CD4-positive, alpha-beta memory T cell (primary cell): ENCODE measurements at regions not wholly inside any gene's neighbourhood (a gene's known extent, or its start where the extent isn't known, plus 50 kb on each side); places are given as distances from the start of the nearest gene placed in this dataset.
"Not testable (repeated sequence)": the region's sequence is repeated elsewhere in the genome, so short reads cannot be mapped to it uniquely, and the experiment has no call there.

Source experiments
- CTCF ChIA-PET: fragments of 350-600 bp; sonication (Branson Sonifier 250); formaldehyde crosslinking; loops from one replicate; lab custom pipeline; 2021; ENCODE audit warnings: inconsistent platforms; ENCODE audit not compliant: partially characterized antibody; lab: Charles Lee
- POLR2A ChIA-PET: fragments of 350-600 bp; sonication (Branson Sonifier 250); formaldehyde crosslinking; loops from one replicate; lab custom pipeline; 2021; ENCODE audit not compliant: partially characterized antibody; lab: Charles Lee
- DNase-seq, 5 donors: peaks; one replicate each; pipeline versions ENCODE4 v3.0.0 to v3.0.0-alpha.2; 2020 to 2022; ENCODE audit warnings: mixed read lengths in 1 of 5
- H3K27ac ChIP-seq: one replicate; pipeline ENCODE4 v1.7.0; 2013; ENCODE audit warnings: low read depth, low read length
- H3K27me3 ChIP-seq: 2 replicates; pipeline ENCODE4 v1.7.0; 2013; ENCODE audit warnings: mild to moderate bottlenecking, low read length, moderate library complexity; ENCODE audit not compliant: insufficient read depth
- H3K36me3 ChIP-seq: 2 replicates; pipeline ENCODE4 v1.7.0; 2013; ENCODE audit warnings: mild to moderate bottlenecking, low read length, moderate library complexity; ENCODE audit not compliant: insufficient read depth
- H3K4me1 ChIP-seq: 2 replicates; pipeline ENCODE4 v1.7.0; 2013; ENCODE audit warnings: mild to moderate bottlenecking, low read length, moderate library complexity; ENCODE audit not compliant: insufficient read depth
- H3K4me3 ChIP-seq, 2 donors: one replicate each; pipeline ENCODE4 v1.7.0; 2013; ENCODE audit warnings: low read length in 2 of 2, mild to moderate bottlenecking in 1 of 2
- H3K9me3 ChIP-seq, 2 donors: one replicate each; pipeline ENCODE4 v1.7.0; 2013; ENCODE audit warnings: low read length in 2 of 2, control low read depth in 1 of 2; ENCODE audit not compliant: control insufficient read depth in 1 of 2
- H3K27ac Mint-ChIP-seq, 7 donors: one replicate each; pipeline ENCODE4 v1.8.0; 2020 to 2021; ENCODE audit warnings: mixed read lengths in 7 of 7, mild to moderate bottlenecking in 6 of 7, inconsistent platforms in 3 of 7, moderate library complexity in 3 of 7
- H3K27me3 Mint-ChIP-seq, 2 donors: one replicate each; pipeline ENCODE4 v1.8.0; 2020 to 2021; ENCODE audit warnings: mixed read lengths in 2 of 2
- H3K36me3 Mint-ChIP-seq, 2 donors: one replicate each; pipeline ENCODE4 v1.8.0; 2020 to 2021; ENCODE audit warnings: mixed read lengths in 2 of 2, inconsistent platforms in 1 of 2, mild to moderate bottlenecking in 1 of 2
- H3K4me1 Mint-ChIP-seq, 4 donors: one replicate each; pipeline ENCODE4 v1.8.0; 2020 to 2021; ENCODE audit warnings: mixed read lengths in 4 of 4, mild to moderate bottlenecking in 1 of 4
- H3K4me3 Mint-ChIP-seq, 8 donors: one replicate each; pipeline ENCODE4 v1.8.0; 2020 to 2021; ENCODE audit warnings: mixed read lengths in 8 of 8, mild to moderate bottlenecking in 7 of 8, moderate library complexity in 6 of 8, inconsistent platforms in 3 of 8
- H3K9me3 Mint-ChIP-seq, 8 donors: one replicate each; pipeline ENCODE4 v1.8.0; 2020 to 2021; ENCODE audit warnings: mixed read lengths in 8 of 8, mild to moderate bottlenecking in 5 of 8, inconsistent platforms in 3 of 8, moderate library complexity in 1 of 8
- intact Hi-C: fragments of 100-400 bp; cut with micrococcal nuclease; formaldehyde crosslinking; loops from one replicate; pipeline ENCODE4 v1.15.1; 2023

- CTCF ChIA-PET, H3K4me1 ChIP-seq, intact Hi-C loops, H3K4me3 ChIP-seq, H3K4me3 Mint-ChIP-seq, H3K27ac ChIP-seq, H3K9me3 Mint-ChIP-seq, H3K36me3 Mint-ChIP-seq, POLR2A ChIA-PET, DNase-seq, H3K27me3 ChIP-seq, H3K4me1 Mint-ChIP-seq, H3K36me3 ChIP-seq, H3K27me3 Mint-ChIP-seq, H3K9me3 ChIP-seq, H3K27ac Mint-ChIP-seq: not testable (repeated sequence)
Measured at GRCh38 chr21:6090286-6090908, 4431.0 kb upstream of the TPTE start.

- intact Hi-C loops, H3K36me3 Mint-ChIP-seq, H3K4me3 ChIP-seq, POLR2A ChIA-PET, H3K27me3 ChIP-seq, H3K4me3 Mint-ChIP-seq, DNase-seq, H3K4me1 Mint-ChIP-seq, H3K27ac Mint-ChIP-seq, H3K9me3 ChIP-seq, H3K9me3 Mint-ChIP-seq, H3K27me3 Mint-ChIP-seq, H3K4me1 ChIP-seq, H3K27ac ChIP-seq, H3K36me3 ChIP-seq, CTCF ChIA-PET: not testable (repeated sequence)
Measured at GRCh38 chr21:6091335-6092027, 4429.9 kb upstream of the TPTE start.

GRCh38 chr21:6092401-6092800, 4429.0 kb upstream of the TPTE start:
- H3K4me1 ChIP-seq, H3K27ac ChIP-seq, DNase-seq, H3K36me3 ChIP-seq, H3K9me3 Mint-ChIP-seq, H3K27me3 Mint-ChIP-seq, intact Hi-C loops, H3K4me3 ChIP-seq, H3K36me3 Mint-ChIP-seq, H3K4me1 Mint-ChIP-seq, H3K9me3 ChIP-seq, CTCF ChIA-PET, POLR2A ChIA-PET, H3K4me3 Mint-ChIP-seq, H3K27ac Mint-ChIP-seq, H3K27me3 ChIP-seq: not testable (repeated sequence)

GRCh38 chr21:6093419-6093818, 4428.0 kb upstream of the TPTE start:
- CTCF ChIA-PET, H3K9me3 ChIP-seq, H3K4me3 ChIP-seq, H3K4me3 Mint-ChIP-seq, H3K4me1 Mint-ChIP-seq, H3K27ac Mint-ChIP-seq, H3K27ac ChIP-seq, H3K27me3 Mint-ChIP-seq, H3K36me3 ChIP-seq, intact Hi-C loops, POLR2A ChIA-PET, H3K9me3 Mint-ChIP-seq, H3K36me3 Mint-ChIP-seq, H3K4me1 ChIP-seq, H3K27me3 ChIP-seq: not testable (repeated sequence)
- peak; percentile 17 to 36 (median 25) for DNase-seq

- H3K27ac Mint-ChIP-seq, H3K4me3 Mint-ChIP-seq, DNase-seq, H3K27me3 ChIP-seq, H3K4me3 ChIP-seq, POLR2A ChIA-PET, H3K36me3 ChIP-seq, H3K9me3 Mint-ChIP-seq, H3K9me3 ChIP-seq, CTCF ChIA-PET, H3K4me1 Mint-ChIP-seq, H3K36me3 Mint-ChIP-seq, intact Hi-C loops, H3K4me1 ChIP-seq, H3K27me3 Mint-ChIP-seq, H3K27ac ChIP-seq: not testable (repeated sequence)
Measured at GRCh38 chr21:6093870-6094269, 4427.5 kb upstream of the TPTE start.

GRCh38 chr21:6095304-6095703, 4426.1 kb upstream of the TPTE start:
- H3K4me3 ChIP-seq, H3K9me3 Mint-ChIP-seq, H3K36me3 Mint-ChIP-seq, DNase-seq, H3K27me3 Mint-ChIP-seq, CTCF ChIA-PET, H3K4me1 ChIP-seq, H3K27ac ChIP-seq, H3K9me3 ChIP-seq, intact Hi-C loops, H3K4me3 Mint-ChIP-seq, POLR2A ChIA-PET, H3K27me3 ChIP-seq, H3K36me3 ChIP-seq, H3K4me1 Mint-ChIP-seq, H3K27ac Mint-ChIP-seq: not testable (repeated sequence)

- H3K36me3 Mint-ChIP-seq, H3K27me3 ChIP-seq, H3K4me3 ChIP-seq, H3K27me3 Mint-ChIP-seq, H3K27ac Mint-ChIP-seq, CTCF ChIA-PET, DNase-seq, H3K9me3 ChIP-seq, H3K4me3 Mint-ChIP-seq, intact Hi-C loops, H3K36me3 ChIP-seq, H3K4me1 Mint-ChIP-seq, H3K4me1 ChIP-seq, H3K27ac ChIP-seq, H3K9me3 Mint-ChIP-seq, POLR2A ChIA-PET: not testable (repeated sequence)
Measured at GRCh38 chr21:6096560-6097424, 4424.6 kb upstream of the TPTE start.
